IMR-90 (cell line): ENCODE measurements at regions not wholly inside any gene's neighbourhood (a gene's known extent, or its start where the extent isn't known, plus 50 kb on each side); places are given as distances from the start of the nearest gene placed in this dataset.

ENCODE experiments used
- ATAC-seq: fragments of 200-7000 bp; cut with Tn5 transposase; 2 replicates; pipeline ENCODE4 v1.9.1; 2020; ENCODE audit warnings: low read depth, mild to moderate bottlenecking, moderate library complexity
- BruUV-seq: library from RNA; stranded (reverse); fragments of 400-500 nt; replicated peaks from 2 replicates; lab custom pipeline; 2021; lab: Mats Ljungman, UMichigan
- CTCF ChIA-PET: fragments of 300-600 bp; formaldehyde crosslinking; extraction: SDS; loops from one replicate; lab custom pipeline; 2021; ENCODE audit warnings: antibody characterized with exemption; lab: Yijun Ruan, JAX
- POLR2A ChIA-PET: fragments of 300-600 bp; sonication (Branson Sonifier 250); formaldehyde crosslinking; loops from one replicate; lab custom pipeline; 2022; ENCODE audit warnings: antibody characterized with exemption; ENCODE audit not compliant: unreplicated experiment; lab: Charles Lee
- DNase-seq: peaks from one replicate; pipeline ENCODE4 v3.0.0; 2013
- H2AFZ ChIP-seq: replicated peaks from 2 replicates; pipeline ENCODE3; 2013; ENCODE audit warnings: low read length, mild to moderate bottlenecking; ENCODE audit not compliant: poor library complexity
- H2AK5ac ChIP-seq: 2 replicates; pipeline ENCODE4 v1.6.1; 2013; ENCODE audit warnings: low read depth, low read length, inconsistent platforms
- H2AK9ac ChIP-seq: replicated peaks from 2 replicates; pipeline ENCODE3; 2013; ENCODE audit warnings: mild to moderate bottlenecking, low read depth, low read length, moderate library complexity; ENCODE audit not compliant: poor library complexity
- H2BK120ac ChIP-seq: 2 replicates; pipeline ENCODE4 v1.6.1; 2013; ENCODE audit warnings: low read depth, low read length, inconsistent platforms
- H2BK15ac ChIP-seq: 3 replicates; pipeline ENCODE4 v1.6.1; 2013; ENCODE audit warnings: low read depth, low read length, inconsistent platforms
- H2BK20ac ChIP-seq: 2 replicates; pipeline ENCODE4 v1.6.1; 2013; ENCODE audit warnings: low read depth, mild to moderate bottlenecking, inconsistent platforms, low read length, moderate library complexity
- H2BK5ac ChIP-seq: 2 replicates; pipeline ENCODE4 v1.6.1; 2013; ENCODE audit warnings: mild to moderate bottlenecking, low read depth, low read length, inconsistent platforms; ENCODE audit not compliant: poor library complexity, severe bottlenecking
- H3K14ac ChIP-seq: replicated peaks from 2 replicates; pipeline ENCODE4 v1.6.1; 2013; ENCODE audit warnings: low read depth, low read length, inconsistent platforms
- H3K18ac ChIP-seq: 2 replicates; pipeline ENCODE4 v1.6.1; 2013; ENCODE audit warnings: low read depth, low read length, control low read depth
- H3K23ac ChIP-seq: 2 replicates; pipeline ENCODE4 v1.6.1; 2013; ENCODE audit warnings: low read depth, low read length, inconsistent platforms
- H3K27ac ChIP-seq: 2 replicates; pipeline ENCODE4 v1.5.1; 2013; ENCODE audit warnings: mild to moderate bottlenecking, control low read depth, low read length; ENCODE audit not compliant: insufficient read depth
- H3K27me3 ChIP-seq: 2 replicates; pipeline ENCODE4 v1.6.1; 2013; ENCODE audit warnings: low read length; ENCODE audit not compliant: control insufficient read depth, insufficient read depth
- H3K36me3 ChIP-seq: 2 replicates; pipeline ENCODE4 v1.6.1; 2013; ENCODE audit warnings: low read length, mixed read lengths; ENCODE audit not compliant: control insufficient read depth, insufficient read depth
- H3K4ac ChIP-seq: 2 replicates; pipeline ENCODE4 v1.6.1; 2013; ENCODE audit warnings: low read depth, low read length, inconsistent platforms
- H3K4me1 ChIP-seq: 2 replicates; pipeline ENCODE4 v1.6.1; 2013; ENCODE audit warnings: low read length, mixed read lengths; ENCODE audit not compliant: control insufficient read depth, insufficient read depth
- H3K4me2 ChIP-seq: 2 replicates; pipeline ENCODE4 v1.6.1; 2013; ENCODE audit warnings: low read depth, mild to moderate bottlenecking, control low read depth, low read length, moderate library complexity
- H3K4me3 ChIP-seq: 2 replicates; pipeline ENCODE4 v1.5.1; 2013; ENCODE audit warnings: low read depth, mild to moderate bottlenecking, control low read depth, low read length, moderate library complexity; ENCODE audit not compliant: insufficient read depth
- H3K56ac ChIP-seq: 2 replicates; pipeline ENCODE4 v1.6.1; 2013; ENCODE audit warnings: low read length, inconsistent platforms; ENCODE audit not compliant: insufficient read depth; ENCODE audit errors: extremely low read depth
- H3K79me1 ChIP-seq, 2 experiments: 2 replicates each; pipeline ENCODE4 v1.6.1; 2013; ENCODE audit warnings: low read length in 2 of 2, inconsistent platforms in 1 of 2, low read depth in 1 of 2
- H3K9ac ChIP-seq: 2 replicates; pipeline ENCODE4 v1.6.1; 2013; ENCODE audit warnings: low read depth, low read length, control low read depth
- H3K9me1 ChIP-seq: 2 replicates; pipeline ENCODE4 v1.6.1; 2013; ENCODE audit warnings: low read length, inconsistent platforms; ENCODE audit not compliant: insufficient read depth
- H3K9me3 ChIP-seq: 2 replicates; pipeline ENCODE4 v1.6.1; 2013; ENCODE audit warnings: low read length; ENCODE audit not compliant: control insufficient read depth, insufficient read depth
- H4K20me1 ChIP-seq: 2 replicates; pipeline ENCODE4 v1.6.1; 2013; ENCODE audit warnings: low read length, inconsistent platforms; ENCODE audit not compliant: insufficient read depth
- H4K5ac ChIP-seq: 2 replicates; pipeline ENCODE4 v1.6.1; 2013; ENCODE audit warnings: mild to moderate bottlenecking, low read depth, low read length, control low read depth
- H4K8ac ChIP-seq, 2 experiments: 2 replicates each; pipeline ENCODE4 v1.6.1; 2013; ENCODE audit warnings: low read depth in 2 of 2, low read length in 2 of 2, control low read depth in 1 of 2, inconsistent platforms in 1 of 2
- H4K91ac ChIP-seq: 2 replicates; pipeline ENCODE4 v1.6.1; 2013; ENCODE audit warnings: low read depth, low read length, inconsistent platforms; ENCODE audit not compliant: insufficient read depth
- BHLHE40 ChIP-seq: fragments of 150-350 bp; IDR thresholded peaks from 2 replicates; pipeline ENCODE4 v1.6.1; 2016; ENCODE audit warnings: mild to moderate bottlenecking, low read depth, low read length
- CEBPB ChIP-seq: IDR thresholded peaks from 2 replicates; pipeline ENCODE4 v1.6.1; 2012; ENCODE audit warnings: low read depth, low read length, improper control_type of control experiment
- CHD1 ChIP-seq: IDR thresholded peaks from 2 replicates; pipeline ENCODE4 v1.6.1; 2012; ENCODE audit warnings: low read depth, low read length, improper control_type of control experiment
- ELK1 ChIP-seq: fragments of 150-350 bp; IDR thresholded peaks from 2 replicates; pipeline ENCODE4 v1.6.1; 2016; ENCODE audit warnings: low read depth, mild to moderate bottlenecking, low read length, moderate library complexity, borderline replicate concordance
- FOS ChIP-seq: fragments of 150-350 bp; IDR thresholded peaks from 2 replicates; pipeline ENCODE4 v1.6.1; 2016; ENCODE audit warnings: low read depth, low read length
- MAFK ChIP-seq: IDR thresholded peaks from 2 replicates; pipeline ENCODE4 v1.6.1; 2012; ENCODE audit warnings: low read depth, low read length, improper control_type of control experiment
- MAZ ChIP-seq: IDR thresholded peaks from 2 replicates; pipeline ENCODE4 v1.6.1; 2012; ENCODE audit warnings: low read depth, mild to moderate bottlenecking, low read length, improper control_type of control experiment, moderate library complexity, borderline replicate concordance
- MXI1 ChIP-seq: IDR thresholded peaks from 2 replicates; pipeline ENCODE4 v1.6.1; 2012; ENCODE audit warnings: low read depth, mild to moderate bottlenecking, low read length, moderate library complexity, borderline replicate concordance
- NFE2L2 ChIP-seq: fragments of 150-350 bp; IDR thresholded peaks from 2 replicates; pipeline ENCODE4 v1.6.1; 2016; ENCODE audit warnings: low read depth, mild to moderate bottlenecking, low read length
- POLR2A ChIP-seq: IDR thresholded peaks from 2 replicates; pipeline ENCODE4 v1.6.1; 2012; ENCODE audit warnings: mild to moderate bottlenecking, low read depth, low read length
- RAD21 ChIP-seq: IDR thresholded peaks from 2 replicates; pipeline ENCODE4 v1.6.1; 2012; ENCODE audit warnings: low read length, improper control_type of control experiment
- RCOR1 ChIP-seq: IDR thresholded peaks from 2 replicates; pipeline ENCODE4 v1.6.1; 2012; ENCODE audit warnings: mild to moderate bottlenecking, low read length, improper control_type of control experiment; ENCODE audit not compliant: insufficient replicate concordance
- RFX5 ChIP-seq: IDR thresholded peaks from 2 replicates; pipeline ENCODE4 v1.8.0; 2012; ENCODE audit warnings: low read depth, mild to moderate bottlenecking, low read length, moderate library complexity
- SMC3 ChIP-seq: fragments of 150-350 bp; IDR thresholded peaks from 2 replicates; pipeline ENCODE4 v1.6.1; 2016; ENCODE audit warnings: low read depth, mild to moderate bottlenecking, antibody characterized with exemption, low read length, moderate library complexity
- USF2 ChIP-seq: fragments of 150-350 bp; IDR thresholded peaks from 2 replicates; pipeline ENCODE4 v1.6.1; 2017; ENCODE audit warnings: mild to moderate bottlenecking, antibody characterized with exemption, low read length, low read depth
- WGBS, 2 experiments: methylation state at CpG; one replicate each; pipeline versions ENCODE4 v1.1.5 to v1.1.7; 2013; ENCODE audit warnings: missing lambda C conversion rate in 2 of 2; ENCODE audit not compliant: insufficient read length in 1 of 2; ENCODE audit errors: extremely low coverage in 2 of 2; 5-methylcytosine and 5-hydroxymethylcytosine counted together
- dilution Hi-C: fragments of 300-500 bp; cut with HindIII; formaldehyde crosslinking; loops from one replicate; pipeline ENCODE4 v1.14.3; 2018; ENCODE audit warnings: low sequenced_read_pairs; ENCODE audit not compliant: unreplicated experiment
- in situ Hi-C: fragments of 300-500 bp; cut with MboI; formaldehyde crosslinking; loops from 3 replicates; pipeline ENCODE4 v1.14.3; 2019; ENCODE audit warnings: low sequenced_read_pairs, inconsistent platforms, mixed read lengths
- intact Hi-C: fragments of 100-400 bp; cut with micrococcal nuclease; formaldehyde crosslinking; loops from 2 replicates; pipeline ENCODE4 v1.10.0; 2022
- TF ChIP-seq, protein P1 (sequence below): conservative IDR thresholded peaks from 2 replicates; pipeline ENCODE4 v1.5.1; 2012; ENCODE audit warnings: mild to moderate bottlenecking, low read depth, low read length, improper control_type of control experiment

DNA sequence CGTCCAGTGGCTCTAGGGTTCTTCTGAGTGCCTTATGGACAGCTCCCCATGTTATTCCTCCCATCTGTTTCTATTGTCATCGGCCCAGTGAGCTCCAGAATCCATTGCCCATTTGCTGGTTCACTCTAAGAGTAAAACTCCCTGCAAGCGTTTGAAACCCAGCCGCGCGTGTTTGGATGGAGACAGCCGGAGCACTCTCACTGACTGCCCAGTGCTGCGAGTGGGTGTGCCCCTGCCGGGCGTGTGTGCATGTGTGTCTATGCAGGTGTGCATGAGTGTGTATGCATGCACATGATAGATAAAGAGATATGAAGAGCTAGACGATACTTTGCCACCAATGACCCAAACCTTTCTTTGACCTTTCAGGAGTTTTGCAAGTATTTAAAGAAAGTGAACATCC lies 347.2 kb upstream of the MKI67 start:
- no TSS peak for BruUV-seq
- POLR2A ChIA-PET = no interaction called here
- Histone ChIP-seq H3K4ac (no peak overlapping the region), H3K9ac (no peak overlapping the region), H2AK9ac (no peak overlapping the region), H3K4me1 (no peaks in the 10 kb centered on the region), H3K9me1 (no peaks in the 10 kb centered on the region), H3K27ac (no peak overlapping the region), H3K14ac (no peak overlapping the region), H2AK5ac (no peak overlapping the region), H3K4me2 (no peak overlapping the region), H4K8ac (no peak overlapping the region), H3K4me3 (no peak overlapping the region), H3K79me1 (no peaks in the 10 kb centered on the region), H2BK120ac (no peak overlapping the region), H3K56ac (no peak overlapping the region), H3K27me3 (no peaks in the 10 kb centered on the region), H3K9me3 (peaks cover 51% of the 10 kb centered on the region), H3K23ac (no peak overlapping the region), H2BK20ac (no peak overlapping the region), H4K5ac (no peak overlapping the region), H4K91ac (no peak overlapping the region), H2BK15ac (no peak overlapping the region), H2BK5ac (no peak overlapping the region), H2AFZ (no peak overlapping the region), H3K18ac (no peak overlapping the region), H4K20me1 (no peaks in the 10 kb centered on the region), H3K36me3 (no peaks in the 10 kb centered on the region)
- in situ Hi-C loops = no loop called here
- CTCF ChIA-PET = no interaction called here
- intact Hi-C loops = no loop called here
- ATAC-seq (no peak), DNase-seq (no peak)
- TF ChIP-seq MXI1 (no peak), SMC3 (no peak), CEBPB (no peak), ELK1 (no peak), MAFK (no peak), BHLHE40 (no peak), USF2 (no peak), MAZ (no peak), RFX5 (no peak), CHD1 (no peak), RCOR1 (no peak), FOS (no peak), RAD21 (no peak), NFE2L2 (no peak), POLR2A (no peak)
- TF ChIP-seq, protein P1, sequence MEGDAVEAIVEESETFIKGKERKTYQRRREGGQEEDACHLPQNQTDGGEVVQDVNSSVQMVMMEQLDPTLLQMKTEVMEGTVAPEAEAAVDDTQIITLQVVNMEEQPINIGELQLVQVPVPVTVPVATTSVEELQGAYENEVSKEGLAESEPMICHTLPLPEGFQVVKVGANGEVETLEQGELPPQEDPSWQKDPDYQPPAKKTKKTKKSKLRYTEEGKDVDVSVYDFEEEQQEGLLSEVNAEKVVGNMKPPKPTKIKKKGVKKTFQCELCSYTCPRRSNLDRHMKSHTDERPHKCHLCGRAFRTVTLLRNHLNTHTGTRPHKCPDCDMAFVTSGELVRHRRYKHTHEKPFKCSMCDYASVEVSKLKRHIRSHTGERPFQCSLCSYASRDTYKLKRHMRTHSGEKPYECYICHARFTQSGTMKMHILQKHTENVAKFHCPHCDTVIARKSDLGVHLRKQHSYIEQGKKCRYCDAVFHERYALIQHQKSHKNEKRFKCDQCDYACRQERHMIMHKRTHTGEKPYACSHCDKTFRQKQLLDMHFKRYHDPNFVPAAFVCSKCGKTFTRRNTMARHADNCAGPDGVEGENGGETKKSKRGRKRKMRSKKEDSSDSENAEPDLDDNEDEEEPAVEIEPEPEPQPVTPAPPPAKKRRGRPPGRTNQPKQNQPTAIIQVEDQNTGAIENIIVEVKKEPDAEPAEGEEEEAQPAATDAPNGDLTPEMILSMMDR = no peak
- dilution Hi-C loops = no loop called here
- no CpG with 5 or more reads among the region's 11 CpGs for WGBS, 2 experiments
